H9 (cell line): ENCODE measurements at regions not wholly inside any gene's neighbourhood (a gene's known extent, or its start where the extent isn't known, plus 50 kb on each side); places are given as distances from the start of the nearest gene placed in this dataset.
A peak's percentile ranks its signal among the peaks of the same experiment; 100 is the strongest.

Experiments
- DNase-seq: peaks from one replicate; pipeline ENCODE4 v3.0.0-alpha.2; 2017
- H2AFZ ChIP-seq: one replicate; pipeline ENCODE4 v1.6.1; 2013; ENCODE audit warnings: mild to moderate bottlenecking, low read length, control low read depth, moderate library complexity
- H2AK5ac ChIP-seq: 2 replicates; pipeline ENCODE4 v1.6.1; 2013; ENCODE audit warnings: low read length, control low read depth, mixed read lengths; ENCODE audit not compliant: insufficient read length
- H2BK120ac ChIP-seq: one replicate; pipeline ENCODE4 v1.6.1; 2013; ENCODE audit warnings: low read depth, mild to moderate bottlenecking, low read length, control low read depth, inconsistent platforms; ENCODE audit not compliant: poor library complexity, severe bottlenecking
- H2BK12ac ChIP-seq: 2 replicates; pipeline ENCODE4 v1.6.1; 2013; ENCODE audit warnings: low read length, control low read depth, mixed read lengths, low read depth; ENCODE audit not compliant: insufficient read length
- H2BK15ac ChIP-seq: 2 replicates; pipeline ENCODE4 v1.6.1; 2013; ENCODE audit warnings: low read depth, low read length, control low read depth
- H2BK20ac ChIP-seq: one replicate; pipeline ENCODE4 v1.6.1; 2013; ENCODE audit warnings: low read depth, mild to moderate bottlenecking, low read length, control low read depth, inconsistent platforms; ENCODE audit not compliant: poor library complexity, severe bottlenecking
- H2BK5ac ChIP-seq: 2 replicates; pipeline ENCODE4 v1.6.1; 2013; ENCODE audit warnings: low read length, control low read depth, mixed read lengths; ENCODE audit not compliant: insufficient read length
- H3K14ac ChIP-seq: 2 replicates; pipeline ENCODE4 v1.6.1; 2013; ENCODE audit warnings: low read length, control low read depth; ENCODE audit not compliant: insufficient read depth
- H3K18ac ChIP-seq: 2 replicates; pipeline ENCODE4 v1.6.1; 2013; ENCODE audit warnings: low read depth, mild to moderate bottlenecking, mixed read lengths, low read length, control low read depth; ENCODE audit not compliant: insufficient read length
- H3K23ac ChIP-seq: 2 replicates; pipeline ENCODE4 v1.6.1; 2013; ENCODE audit warnings: low read length, control low read depth, mixed read lengths, low read depth; ENCODE audit not compliant: insufficient read length
- H3K23me2 ChIP-seq: 2 replicates; pipeline ENCODE4 v1.6.1; 2013; ENCODE audit warnings: low read depth, mild to moderate bottlenecking, mixed read lengths, low read length, control low read depth; ENCODE audit not compliant: insufficient read length, poor library complexity, severe bottlenecking
- H3K27ac ChIP-seq: 2 replicates; pipeline ENCODE4 v1.5.1; 2013; ENCODE audit warnings: low read length, control low read depth, mixed read lengths, low read depth; ENCODE audit not compliant: insufficient read length
- H3K27me3 ChIP-seq: 2 replicates; pipeline ENCODE4 v1.6.1; 2013; ENCODE audit warnings: low read length, control low read depth, inconsistent platforms; ENCODE audit not compliant: insufficient read depth
- H3K4ac ChIP-seq: 2 replicates; pipeline ENCODE4 v1.6.1; 2013; ENCODE audit warnings: low read depth, mild to moderate bottlenecking, control low read depth, inconsistent platforms, low read length, moderate library complexity
- H3K4me1 ChIP-seq: 2 replicates; pipeline ENCODE4 v1.6.1; 2013; ENCODE audit warnings: low read length, control low read depth, inconsistent platforms; ENCODE audit not compliant: insufficient read depth
- H3K4me2 ChIP-seq: 2 replicates; pipeline ENCODE4 v1.6.1; 2013; ENCODE audit warnings: low read length, control low read depth, mixed read lengths; ENCODE audit not compliant: insufficient read length, insufficient read depth
- H3K56ac ChIP-seq: 2 replicates; pipeline ENCODE4 v1.6.1; 2013; ENCODE audit warnings: low read depth, mild to moderate bottlenecking, mixed read lengths, low read length, control low read depth; ENCODE audit not compliant: insufficient read length
- H3K79me1 ChIP-seq: 2 replicates; pipeline ENCODE4 v1.6.1; 2013; ENCODE audit warnings: low read depth, mild to moderate bottlenecking, moderate library complexity, low read length, control low read depth, inconsistent platforms; ENCODE audit not compliant: insufficient read depth, poor library complexity, severe bottlenecking
- H3K79me2 ChIP-seq: 2 replicates; pipeline ENCODE4 v1.6.1; 2013; ENCODE audit warnings: low read length, control low read depth, inconsistent platforms; ENCODE audit not compliant: insufficient read depth
- H3K9ac ChIP-seq: 2 replicates; pipeline ENCODE4 v1.6.1; 2013; ENCODE audit warnings: low read length, control low read depth, mixed read lengths; ENCODE audit not compliant: insufficient read length; ENCODE audit errors: extremely low read depth
- H3K9me3 ChIP-seq: one replicate; pipeline ENCODE4 v1.6.1; 2013; ENCODE audit warnings: low read depth, low read length, inconsistent platforms; ENCODE audit not compliant: control insufficient read depth
- H3T11ph ChIP-seq: one replicate; pipeline ENCODE4 v1.6.1; 2013; ENCODE audit warnings: mild to moderate bottlenecking, low read length, control low read depth, inconsistent platforms
- H4K20me1 ChIP-seq: one replicate; pipeline ENCODE4 v1.6.1; 2013; ENCODE audit not compliant: control insufficient read depth, insufficient read length, insufficient read depth
- H4K5ac ChIP-seq: 2 replicates; pipeline ENCODE4 v1.6.1; 2013; ENCODE audit warnings: low read depth, mild to moderate bottlenecking, mixed read lengths, low read length, control low read depth; ENCODE audit not compliant: insufficient read length
- H4K8ac ChIP-seq: replicated peaks from 2 replicates; pipeline ENCODE4 v1.6.1; 2013; ENCODE audit warnings: low read length, control low read depth, mixed read lengths, low read depth; ENCODE audit not compliant: insufficient read length
- H4K91ac ChIP-seq: 2 replicates; pipeline ENCODE4 v1.6.1; 2013; ENCODE audit warnings: low read depth, mild to moderate bottlenecking, moderate library complexity, mixed read lengths, low read length, control low read depth; ENCODE audit not compliant: insufficient read length
- H3K27ac Mint-ChIP-seq, 3 experiments: 2 replicates in 2 of 3; 3 replicates in 1 of 3; pipeline ENCODE4 v1.8.0; 2020 to 2021; ENCODE audit warnings: mixed read lengths in 3 of 3, mild to moderate bottlenecking in 1 of 3, moderate library complexity in 1 of 3
- H3K27me3 Mint-ChIP-seq: 2 replicates; pipeline ENCODE4 v1.8.0; 2021; ENCODE audit warnings: low read depth, mild to moderate bottlenecking, moderate library complexity, mixed read lengths
- H3K36me3 Mint-ChIP-seq, 3 experiments: 2 replicates in 2 of 3; 3 replicates in 1 of 3; pipeline ENCODE4 v1.8.0; 2020 to 2021; ENCODE audit warnings: low read depth in 3 of 3, mixed read lengths in 3 of 3; ENCODE audit not compliant: insufficient read depth in 1 of 3
- H3K4me1 Mint-ChIP-seq, 2 experiments: 2 replicates each; pipeline ENCODE4 v1.8.0; 2020; ENCODE audit warnings: mixed read lengths in 2 of 2
- H3K4me3 Mint-ChIP-seq, 2 experiments: 2 replicates in 1 of 2; 3 replicates in 1 of 2; pipeline ENCODE4 v1.8.0; 2020 to 2021; ENCODE audit warnings: mild to moderate bottlenecking in 2 of 2, mixed read lengths in 2 of 2, moderate library complexity in 1 of 2
- H3K9me3 Mint-ChIP-seq, 2 experiments: 2 replicates in 1 of 2; 3 replicates in 1 of 2; pipeline ENCODE4 v1.8.0; 2020; ENCODE audit warnings: mild to moderate bottlenecking in 2 of 2, mixed read lengths in 2 of 2, moderate library complexity in 1 of 2
- CTCF ChIP-seq: fragments of 200-600 bp; sonication (generic); conservative IDR thresholded peaks from 3 replicates; pipeline ENCODE4 v1.8.0; 2021; ENCODE audit warnings: antibody characterized with exemption, mild to moderate bottlenecking
- WGBS: extraction: QIAGEN DNeasy Blood & Tissue Kit; methylation state at CpG from one replicate; pipeline ENCODE4 v1.1.7; 2013; ENCODE audit warnings: missing lambda C conversion rate, low lambda C conversion rate, mixed read lengths; ENCODE audit not compliant: insufficient read length; ENCODE audit errors: extremely low coverage; 5-methylcytosine and 5-hydroxymethylcytosine counted together

DNA sequence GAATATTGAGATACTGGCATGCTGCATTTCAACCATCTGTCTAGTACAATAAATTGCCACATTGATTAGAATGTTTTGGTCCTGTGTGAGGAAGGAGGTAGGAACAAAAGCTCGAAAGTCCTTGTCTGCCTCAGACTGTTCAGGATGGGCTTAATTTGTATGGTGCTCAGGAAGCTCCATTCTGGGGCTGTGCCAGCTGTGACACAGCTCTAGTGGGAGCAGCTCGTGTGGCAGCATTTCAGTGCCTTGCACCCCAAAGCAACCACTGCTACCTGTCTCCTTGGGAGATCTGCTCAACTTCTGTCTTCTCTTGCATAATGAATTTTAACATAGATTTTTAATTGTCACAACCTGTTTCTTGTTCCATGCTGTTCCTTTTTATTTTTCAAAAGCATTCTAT is 144.4 kb upstream of the THUMPD2 start:
- Histone ChIP-seq H3K27ac (no peak overlapping the region), H2AFZ (no peak overlapping the region), H2BK5ac (no peak overlapping the region), H3K79me2 (no peaks in the 10 kb centered on the region), H2BK12ac (no peak overlapping the region), H3K4ac (no peak overlapping the region), H3K27me3 (no peaks in the 10 kb centered on the region), H3K79me1 (no peaks in the 10 kb centered on the region), H3K23ac (no peak overlapping the region), H2BK15ac (no peak overlapping the region), H3K4me1 (peaks cover 5% of the 10 kb centered on the region; the same call in 1 of the 2 replicates), H4K91ac (no peak overlapping the region), H2BK20ac (no peak overlapping the region), H3K23me2 (no peaks in the 10 kb centered on the region), H3K4me2 (no peak overlapping the region), H2BK120ac (no peak overlapping the region), H4K8ac (no peak overlapping the region), H3K18ac (no peak overlapping the region), H3K9me3 (no peaks in the 10 kb centered on the region), H3K56ac (no peak overlapping the region), H4K20me1 (no peaks in the 10 kb centered on the region), H2AK5ac (no peak overlapping the region), H3K9ac (no peak overlapping the region), H3T11ph (no peak overlapping the region), H3K14ac (no peak overlapping the region), H4K5ac (no peak overlapping the region)
- DNase-seq: no peak
- H3K4me1 Mint-ChIP-seq: peaks cover 21 to 26% of the 10 kb centered on the region in 2 experiments
- H3K27ac Mint-ChIP-seq: peak overlapping the region in 2 of 3 experiments; percentile 1 to 4; a peak in 2 of 7 replicates
- H3K36me3 Mint-ChIP-seq: no peaks in the 10 kb centered on the region; a peak in 1 of 7 replicates
- no peaks in the 10 kb centered on the region for H3K9me3 Mint-ChIP-seq
- no peak for TF ChIP-seq CTCF
- no peaks in the 10 kb centered on the region for H3K27me3 Mint-ChIP-seq
- WGBS: no CpG with 5 or more reads among the region's 2 CpGs
- no peak overlapping the region for H3K4me3 Mint-ChIP-seq
